ENCODE measurements at regions not wholly inside any gene's neighbourhood (a gene's known extent, or its start where the extent isn't known, plus 50 kb on each side); places are given as distances from the start of the nearest gene placed in this dataset.

GRCh38 chr12:74111688-74112360 lies 425.8 kb upstream of the ATXN7L3B start:
- TF ChIP-seq CTCF (IDR thresholded peaks at IDR 0.05) = peak; percentile 36
- no peak for TF ChIP-seq REST (IDR thresholded peaks at IDR 0.05; ENCODE audit: insufficient read depth in 1 of 2, low read depth in 2 of 2, low read length in 1 of 2)
- no peak for TF ChIP-seq POLR2AphosphoS5 (IDR thresholded peaks at IDR 0.05; ENCODE audit: low read depth, low read length)

Data from Panc1 (cell line).